Nephron (organoid): ENCODE measurements at regions not wholly inside any gene's neighbourhood (a gene's known extent, or its start where the extent isn't known, plus 50 kb on each side); places are given as distances from the start of the nearest gene placed in this dataset.
"Not testable (repeated sequence)": the region's sequence is repeated elsewhere in the genome, so short reads cannot be mapped to it uniquely, and the experiment has no call there.

Source experiments
- H3K27ac Mint-ChIP-seq, 3 experiments: 2 replicates each; pipeline ENCODE4 v1.8.0; 2020; ENCODE audit warnings: mixed read lengths in 3 of 3, mild to moderate bottlenecking in 2 of 3, moderate library complexity in 1 of 3
- H3K27me3 Mint-ChIP-seq: 2 replicates; pipeline ENCODE4 v1.8.0; 2021; ENCODE audit warnings: low read depth, mild to moderate bottlenecking, moderate library complexity, mixed read lengths
- H3K36me3 Mint-ChIP-seq: 2 replicates; pipeline ENCODE4 v1.8.0; 2020; ENCODE audit warnings: low read depth, mixed read lengths
- H3K4me1 Mint-ChIP-seq: 2 replicates; pipeline ENCODE4 v1.8.0; 2020; ENCODE audit warnings: mixed read lengths
- H3K4me3 Mint-ChIP-seq, 3 experiments: 2 replicates each; pipeline ENCODE4 v1.8.0; 2020; ENCODE audit warnings: mild to moderate bottlenecking in 3 of 3, mixed read lengths in 3 of 3, moderate library complexity in 2 of 3
- H3K9me3 Mint-ChIP-seq: 2 replicates; pipeline ENCODE4 v1.8.0; 2020; ENCODE audit warnings: mixed read lengths
- TF ChIP-seq, protein P1 (sequence below), 3 experiments: fragments of 200-600 bp; sonication (generic); IDR thresholded peaks; one replicate each; pipeline ENCODE4 v1.5.0; 2021; ENCODE audit warnings: antibody characterized with exemption in 3 of 3; ENCODE audit not compliant: unreplicated experiment in 3 of 3

DNA sequence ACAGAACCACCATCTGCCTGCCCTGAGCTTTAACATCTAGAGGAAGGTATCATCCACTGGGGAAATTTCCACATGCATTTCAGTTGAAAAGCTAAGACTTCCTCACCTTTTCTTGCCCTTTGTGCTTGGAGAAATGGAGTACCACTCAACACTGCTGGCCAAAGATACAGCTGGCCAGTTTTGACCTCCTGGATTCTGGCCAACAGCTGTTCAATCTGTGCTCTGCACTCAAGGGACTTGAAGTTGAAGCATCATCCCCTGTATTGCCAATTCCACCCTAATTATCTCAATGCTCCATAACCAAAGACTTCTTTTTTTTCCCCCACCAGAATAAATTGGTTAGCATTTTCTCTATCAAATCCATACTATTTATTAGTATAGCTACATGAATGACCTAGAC lies 70.4 kb upstream of the PRDM9 start:
- Mint-ChIP-seq H3K27ac (no peak overlapping the region), H3K36me3 (no peaks in the 10 kb centered on the region), H3K27me3 (no peaks in the 10 kb centered on the region), H3K9me3 (no peaks in the 10 kb centered on the region), H3K4me3 (no peak overlapping the region), H3K4me1 (no peaks in the 10 kb centered on the region)
- TF ChIP-seq, protein P1, sequence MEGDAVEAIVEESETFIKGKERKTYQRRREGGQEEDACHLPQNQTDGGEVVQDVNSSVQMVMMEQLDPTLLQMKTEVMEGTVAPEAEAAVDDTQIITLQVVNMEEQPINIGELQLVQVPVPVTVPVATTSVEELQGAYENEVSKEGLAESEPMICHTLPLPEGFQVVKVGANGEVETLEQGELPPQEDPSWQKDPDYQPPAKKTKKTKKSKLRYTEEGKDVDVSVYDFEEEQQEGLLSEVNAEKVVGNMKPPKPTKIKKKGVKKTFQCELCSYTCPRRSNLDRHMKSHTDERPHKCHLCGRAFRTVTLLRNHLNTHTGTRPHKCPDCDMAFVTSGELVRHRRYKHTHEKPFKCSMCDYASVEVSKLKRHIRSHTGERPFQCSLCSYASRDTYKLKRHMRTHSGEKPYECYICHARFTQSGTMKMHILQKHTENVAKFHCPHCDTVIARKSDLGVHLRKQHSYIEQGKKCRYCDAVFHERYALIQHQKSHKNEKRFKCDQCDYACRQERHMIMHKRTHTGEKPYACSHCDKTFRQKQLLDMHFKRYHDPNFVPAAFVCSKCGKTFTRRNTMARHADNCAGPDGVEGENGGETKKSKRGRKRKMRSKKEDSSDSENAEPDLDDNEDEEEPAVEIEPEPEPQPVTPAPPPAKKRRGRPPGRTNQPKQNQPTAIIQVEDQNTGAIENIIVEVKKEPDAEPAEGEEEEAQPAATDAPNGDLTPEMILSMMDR (IDR thresholded peaks at IDR 0.05; ENCODE audit: unreplicated experiment in 3 of 3): no peak

GRCh38 chr5:23433534-23434315 lies 73.7 kb upstream of the PRDM9 start:
- Mint-ChIP-seq H3K27ac (no peak overlapping the region), H3K9me3 (no peaks in the 10 kb centered on the region), H3K4me3 (no peak overlapping the region), H3K4me1 (no peaks in the 10 kb centered on the region), H3K36me3 (no peaks in the 10 kb centered on the region), H3K27me3 (peaks cover 4% of the 10 kb centered on the region)
- TF ChIP-seq, protein P1 (IDR thresholded peaks at IDR 0.05; ENCODE audit: unreplicated experiment in 3 of 3): no peak

GRCh38 chr5:23428705-23429104 lies 78.7 kb upstream of the PRDM9 start:
- H3K27ac Mint-ChIP-seq: no peak overlapping the region
- peaks cover 4% of the 10 kb centered on the region for H3K27me3 Mint-ChIP-seq
- no peak overlapping the region for H3K4me3 Mint-ChIP-seq
- no peaks in the 10 kb centered on the region for H3K9me3 Mint-ChIP-seq
- no peaks in the 10 kb centered on the region for H3K36me3 Mint-ChIP-seq
- TF ChIP-seq, protein P1 (IDR thresholded peaks at IDR 0.05; ENCODE audit: unreplicated experiment in 3 of 3): no peak
- no peaks in the 10 kb centered on the region for H3K4me1 Mint-ChIP-seq

GRCh38 chr5:23420214-23420613 lies 87.2 kb upstream of the PRDM9 start:
- H3K36me3 Mint-ChIP-seq, H3K9me3 Mint-ChIP-seq, H3K4me1 Mint-ChIP-seq, H3K27me3 Mint-ChIP-seq, H3K4me3 Mint-ChIP-seq: not testable (repeated sequence)
- peak overlapping the region in 1 of 3 experiments; percentile 83 for H3K27ac Mint-ChIP-seq

DNA sequence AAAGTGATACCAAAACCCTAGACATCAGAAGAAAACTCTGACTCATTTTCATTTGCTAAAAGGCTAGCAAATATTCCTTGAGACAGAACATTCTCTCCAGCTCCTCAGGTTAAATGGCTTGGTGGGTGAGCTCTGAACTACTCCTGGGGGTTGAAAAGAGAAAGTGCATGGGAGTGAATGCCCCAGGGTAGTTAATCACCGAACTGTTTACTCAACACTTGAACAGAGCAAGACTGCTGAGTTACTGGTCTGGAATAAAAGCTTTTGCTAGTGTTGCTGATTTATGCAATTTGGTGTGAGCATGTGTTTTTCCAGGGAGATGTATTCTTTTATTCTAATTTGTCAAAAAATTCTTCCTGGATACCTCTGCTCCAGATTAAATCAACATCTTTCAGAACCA lies 88.3 kb upstream of the PRDM9 start:
- TF ChIP-seq, protein P1 (IDR thresholded peaks at IDR 0.05; ENCODE audit: unreplicated experiment in 3 of 3): peak in 2 of 3 experiments; percentile 10 to 17
- H3K4me3 Mint-ChIP-seq: peak overlapping the region in 1 of 3 experiments; percentile 41
- peak overlapping the region; percentile 18 to 74 (median 43) for H3K27ac Mint-ChIP-seq
- H3K27me3 Mint-ChIP-seq: no peaks in the 10 kb centered on the region
- H3K4me1 Mint-ChIP-seq: peaks cover 8% of the 10 kb centered on the region
- H3K9me3 Mint-ChIP-seq: peaks cover 4% of the 10 kb centered on the region
- H3K36me3 Mint-ChIP-seq: no peaks in the 10 kb centered on the region

GRCh38 chr5:23412515-23412914 lies 94.9 kb upstream of the PRDM9 start:
- H3K9me3 Mint-ChIP-seq: no peaks in the 10 kb centered on the region
- no peaks in the 10 kb centered on the region for H3K36me3 Mint-ChIP-seq
- H3K27ac Mint-ChIP-seq: no peak overlapping the region
- TF ChIP-seq, protein P1 (IDR thresholded peaks at IDR 0.05; ENCODE audit: unreplicated experiment in 3 of 3): no peak
- H3K27me3 Mint-ChIP-seq: no peaks in the 10 kb centered on the region
- H3K4me3 Mint-ChIP-seq: no peak overlapping the region
- H3K4me1 Mint-ChIP-seq: peaks cover 16% of the 10 kb centered on the region
